ENCODE measurements at regions not wholly inside any gene's neighbourhood (a gene's known extent, or its start where the extent isn't known, plus 50 kb on each side); places are given as distances from the start of the nearest gene placed in this dataset.

- TF ChIP-seq POLR2A (IDR thresholded peaks at IDR 0.05) = no peak
- TF ChIP-seq, protein P1, sequence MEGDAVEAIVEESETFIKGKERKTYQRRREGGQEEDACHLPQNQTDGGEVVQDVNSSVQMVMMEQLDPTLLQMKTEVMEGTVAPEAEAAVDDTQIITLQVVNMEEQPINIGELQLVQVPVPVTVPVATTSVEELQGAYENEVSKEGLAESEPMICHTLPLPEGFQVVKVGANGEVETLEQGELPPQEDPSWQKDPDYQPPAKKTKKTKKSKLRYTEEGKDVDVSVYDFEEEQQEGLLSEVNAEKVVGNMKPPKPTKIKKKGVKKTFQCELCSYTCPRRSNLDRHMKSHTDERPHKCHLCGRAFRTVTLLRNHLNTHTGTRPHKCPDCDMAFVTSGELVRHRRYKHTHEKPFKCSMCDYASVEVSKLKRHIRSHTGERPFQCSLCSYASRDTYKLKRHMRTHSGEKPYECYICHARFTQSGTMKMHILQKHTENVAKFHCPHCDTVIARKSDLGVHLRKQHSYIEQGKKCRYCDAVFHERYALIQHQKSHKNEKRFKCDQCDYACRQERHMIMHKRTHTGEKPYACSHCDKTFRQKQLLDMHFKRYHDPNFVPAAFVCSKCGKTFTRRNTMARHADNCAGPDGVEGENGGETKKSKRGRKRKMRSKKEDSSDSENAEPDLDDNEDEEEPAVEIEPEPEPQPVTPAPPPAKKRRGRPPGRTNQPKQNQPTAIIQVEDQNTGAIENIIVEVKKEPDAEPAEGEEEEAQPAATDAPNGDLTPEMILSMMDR (IDR thresholded peaks at IDR 0.05) = no peak
Observed at GRCh38 chr1:101075926-101076325, 50.3 kb upstream of the DPH5 start.

Measured in sigmoid colon (tissue), 3 donors.